Activated CD4-positive, alpha-beta T cell treated with anti-CD3 and anti-CD28 coated beads, Interleukin-2, amount 10 ng/mL, durations not matched to agents 24 days and 14 days (primary cell): ENCODE measurements at regions not wholly inside any gene's neighbourhood (a gene's known extent, or its start where the extent isn't known, plus 50 kb on each side); places are given as distances from the start of the nearest gene placed in this dataset.

Source experiments
- DNase-seq: peaks from one replicate; pipeline ENCODE4 v3.0.0; 2022
- H3K27ac Mint-ChIP-seq: one replicate; pipeline ENCODE4 v1.8.0; 2022; ENCODE audit warnings: mild to moderate bottlenecking, mixed read lengths
- H3K27me3 Mint-ChIP-seq: one replicate; pipeline ENCODE4 v1.8.0; 2022; ENCODE audit warnings: mixed read lengths
- H3K36me3 Mint-ChIP-seq: one replicate; pipeline ENCODE4 v1.8.0; 2022; ENCODE audit warnings: low read depth, mild to moderate bottlenecking, mixed read lengths
- H3K4me1 Mint-ChIP-seq: one replicate; pipeline ENCODE4 v1.8.0; 2021; ENCODE audit warnings: mixed read lengths
- H3K4me3 Mint-ChIP-seq: one replicate; pipeline ENCODE4 v1.8.0; 2022; ENCODE audit warnings: mild to moderate bottlenecking, moderate library complexity, mixed read lengths
- H3K9me3 Mint-ChIP-seq: one replicate; pipeline ENCODE4 v1.8.0; 2021; ENCODE audit warnings: mixed read lengths
- intact Hi-C: fragments of 100-400 bp; cut with micrococcal nuclease; formaldehyde crosslinking; loops from one replicate; pipeline ENCODE4 v1.15.1; 2023

DNA sequence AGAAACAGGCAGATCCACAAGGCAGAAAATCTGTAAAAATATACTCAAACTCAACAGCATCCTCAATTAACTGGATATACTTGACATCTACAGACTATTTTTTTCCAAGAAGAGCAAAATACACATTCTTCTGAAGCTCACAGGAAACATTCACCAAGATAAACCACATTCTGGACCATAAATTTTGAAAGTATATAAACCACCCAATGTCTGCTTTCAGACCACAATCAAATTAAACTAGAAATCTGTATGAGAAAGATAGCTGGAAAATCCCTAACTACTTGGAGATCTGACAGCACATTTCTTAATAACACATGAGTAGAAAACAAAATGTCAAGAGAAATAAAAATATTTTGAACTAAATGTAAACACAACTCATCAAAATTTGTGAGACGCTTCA lies 195.5 kb downstream of the ERMARD start:
- intact Hi-C loops = no loop called here
- peaks cover 14% of the 10 kb centered on the region for H3K27me3 Mint-ChIP-seq
- H3K27ac Mint-ChIP-seq = no peak overlapping the region

DNA sequence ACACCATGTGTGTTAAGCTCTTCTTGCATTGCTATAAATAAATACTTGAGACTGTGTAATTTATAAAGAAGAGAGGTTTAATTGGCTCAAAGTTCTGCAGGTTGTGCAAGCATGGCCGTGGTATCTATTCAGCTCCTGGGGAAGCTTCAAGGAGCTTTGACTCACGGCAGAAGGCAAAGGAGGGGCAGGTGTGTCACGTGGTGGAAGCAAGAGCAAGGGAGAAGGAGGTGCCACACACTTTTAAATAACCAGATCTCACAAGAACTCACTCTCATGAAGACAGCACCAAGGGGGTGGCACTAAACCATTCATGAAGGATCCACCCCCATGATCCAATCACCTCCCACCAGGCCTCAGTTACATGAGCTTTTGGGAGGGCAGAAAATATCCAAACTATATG lies 193.7 kb downstream of the ERMARD start:
- H3K4me1 Mint-ChIP-seq = no peaks in the 10 kb centered on the region
- no peaks in the 10 kb centered on the region for H3K9me3 Mint-ChIP-seq
- H3K4me3 Mint-ChIP-seq = no peak overlapping the region
- peaks cover 14% of the 10 kb centered on the region for H3K27me3 Mint-ChIP-seq
- DNase-seq = no peak
- no peak overlapping the region for H3K27ac Mint-ChIP-seq
- no peaks in the 10 kb centered on the region for H3K36me3 Mint-ChIP-seq
- intact Hi-C loops = no loop called here

More for the DNA sequence above, 195.5 kb downstream of the ERMARD start:
- no peak for DNase-seq
- H3K4me1 Mint-ChIP-seq = no peaks in the 10 kb centered on the region
- H3K36me3 Mint-ChIP-seq = no peaks in the 10 kb centered on the region
- H3K9me3 Mint-ChIP-seq = no peaks in the 10 kb centered on the region
- H3K4me3 Mint-ChIP-seq = no peak overlapping the region

DNA sequence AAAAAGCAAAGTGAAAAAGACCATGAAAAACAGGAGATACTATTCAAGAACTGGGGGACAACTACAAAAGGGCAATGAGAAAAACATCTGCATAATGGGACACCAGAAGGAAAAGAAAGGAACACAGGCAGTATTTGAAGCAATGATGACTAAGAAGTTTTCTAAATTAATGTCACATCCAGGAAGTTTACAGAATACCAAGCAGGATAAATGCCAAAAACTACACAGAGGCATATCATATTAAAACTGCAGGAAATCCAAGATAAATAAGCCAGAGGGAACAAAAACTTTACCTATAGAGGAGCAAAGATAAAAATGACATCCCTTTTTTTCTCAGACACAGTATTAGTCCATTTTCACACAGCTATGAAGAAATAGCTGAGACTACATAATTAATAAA lies 193.0 kb downstream of the ERMARD start:
- Mint-ChIP-seq H3K36me3 (no peaks in the 10 kb centered on the region), H3K9me3 (no peaks in the 10 kb centered on the region), H3K4me3 (no peak overlapping the region), H3K4me1 (no peaks in the 10 kb centered on the region), H3K27ac (no peak overlapping the region), H3K27me3 (peaks cover 14% of the 10 kb centered on the region)
- intact Hi-C loops = no loop called here
- no peak for DNase-seq

DNA sequence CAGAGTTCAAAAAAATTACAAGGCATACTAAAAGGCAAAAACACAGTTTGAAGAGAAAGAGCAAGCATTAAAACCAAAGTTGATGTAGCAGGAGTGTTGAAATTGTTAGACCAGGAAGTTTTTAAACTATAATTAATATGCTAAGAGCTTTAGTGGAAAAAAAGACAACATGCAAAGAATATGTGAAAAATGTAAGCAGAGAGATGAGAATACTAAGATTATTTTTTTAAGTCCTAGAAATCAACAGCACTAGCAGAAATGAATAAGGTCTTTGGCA lies 192.6 kb downstream of the ERMARD start:
- DNase-seq = no peak
- Mint-ChIP-seq H3K4me1 (no peaks in the 10 kb centered on the region), H3K9me3 (no peaks in the 10 kb centered on the region), H3K4me3 (no peak overlapping the region), H3K27me3 (peaks cover 12% of the 10 kb centered on the region), H3K36me3 (no peaks in the 10 kb centered on the region), H3K27ac (no peak overlapping the region)
- intact Hi-C loops = no loop called here

DNA sequence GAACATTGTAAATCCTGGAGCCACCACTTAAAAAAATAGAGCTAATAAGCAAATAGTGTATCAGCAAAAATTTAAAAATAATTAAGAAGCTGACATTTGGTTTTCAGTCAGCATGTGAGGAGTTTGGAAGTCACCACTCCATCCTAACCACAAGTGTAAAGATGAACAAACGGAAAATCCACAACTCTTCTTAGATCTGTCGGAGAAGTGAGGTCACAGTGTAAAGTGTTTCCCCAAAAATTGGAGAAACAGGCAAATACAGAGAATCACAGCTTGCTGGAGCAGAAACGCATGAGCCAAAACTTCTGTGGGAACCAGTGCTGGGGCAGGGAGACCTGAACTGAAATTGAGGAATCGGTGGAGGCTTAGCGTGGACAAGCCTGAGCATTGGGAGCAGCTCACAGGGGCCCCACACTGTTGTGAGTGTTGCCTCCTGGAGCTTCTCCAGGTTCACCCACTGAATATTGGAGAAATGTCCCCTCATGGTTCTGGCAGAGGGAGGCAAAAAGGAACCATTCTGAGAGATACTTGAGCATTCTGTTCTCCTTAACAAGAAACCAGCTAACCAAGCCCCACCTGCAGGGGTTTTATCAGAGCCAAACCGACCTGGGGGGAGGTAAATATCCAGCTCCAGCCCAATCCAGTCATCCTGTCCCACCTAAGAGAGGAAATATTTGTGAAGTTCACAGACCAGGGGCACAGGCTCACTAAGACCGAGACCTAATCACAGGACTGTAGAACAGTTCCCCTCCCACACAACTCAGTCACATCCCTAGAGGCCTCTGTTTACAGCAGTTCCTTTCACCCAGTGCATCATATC lies 192.0 kb downstream of the ERMARD start:
- no peaks in the 10 kb centered on the region for H3K9me3 Mint-ChIP-seq
- no peak overlapping the region for H3K4me3 Mint-ChIP-seq
- no peak for DNase-seq
- H3K4me1 Mint-ChIP-seq = no peaks in the 10 kb centered on the region
- intact Hi-C loops = no loop called here
- H3K27ac Mint-ChIP-seq = no peak overlapping the region
- peaks cover 12% of the 10 kb centered on the region for H3K27me3 Mint-ChIP-seq
- no peaks in the 10 kb centered on the region for H3K36me3 Mint-ChIP-seq

DNA sequence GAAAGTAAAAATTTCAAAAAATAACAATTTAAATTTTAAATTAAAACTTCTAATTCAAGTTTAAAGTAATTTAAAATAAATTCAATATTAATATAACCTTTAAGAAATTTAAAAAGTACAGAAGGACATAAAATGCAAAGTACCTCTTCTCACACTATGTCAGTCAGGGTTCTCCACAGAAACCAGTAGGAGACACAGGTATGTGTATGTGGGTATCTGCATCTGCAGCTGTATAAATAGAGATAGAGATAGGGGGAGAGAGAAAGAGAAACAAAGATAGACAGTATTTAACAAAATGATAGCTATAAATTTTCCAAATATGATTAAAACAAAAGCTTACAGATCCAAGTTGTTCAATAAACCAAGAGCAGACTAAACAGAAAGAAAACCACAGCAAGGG lies 190.8 kb downstream of the ERMARD start:
- no peak overlapping the region for H3K27ac Mint-ChIP-seq
- DNase-seq = no peak
- intact Hi-C loops = no loop called here

DNA sequence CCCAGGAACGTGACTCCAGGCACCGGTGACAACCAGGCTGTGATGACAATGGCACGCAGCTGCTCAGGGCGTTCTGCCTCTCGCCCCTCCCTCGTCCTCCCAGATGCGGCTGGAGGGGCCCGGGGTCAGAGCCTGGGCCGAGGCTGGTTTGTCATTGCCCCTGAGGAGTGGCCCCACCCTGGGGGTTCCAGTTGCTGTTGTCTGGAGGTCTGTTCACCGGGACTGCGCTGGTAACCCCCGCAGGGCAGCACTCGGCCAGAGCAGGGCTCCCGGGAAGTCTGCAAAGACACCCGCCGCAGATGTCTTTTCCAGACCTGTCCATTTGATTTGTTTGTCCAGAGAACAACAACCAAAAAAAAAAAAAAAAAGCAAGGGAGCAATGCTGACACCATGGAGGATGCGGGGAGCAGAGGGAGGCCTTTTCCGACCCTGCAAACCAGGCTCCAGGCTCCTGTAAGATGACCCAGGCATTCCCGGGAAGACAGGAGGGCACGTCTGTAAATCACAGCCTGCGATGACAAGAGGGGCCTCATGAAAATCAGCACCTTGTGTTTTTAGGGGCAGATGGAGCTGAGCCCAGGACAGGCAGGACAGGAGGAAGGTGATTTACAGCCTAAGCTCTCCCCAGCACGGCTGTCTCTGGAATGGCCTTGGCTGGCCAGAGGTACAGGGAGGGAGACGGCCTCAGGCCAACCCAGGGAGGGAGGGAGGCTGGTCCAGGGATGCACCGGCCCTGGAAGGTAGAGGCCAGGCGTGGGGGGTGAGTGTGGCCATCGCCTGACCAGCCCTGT lies 189.3 kb downstream of the ERMARD start:
- DNase-seq = no peak
- Mint-ChIP-seq H3K9me3 (no peaks in the 10 kb centered on the region), H3K4me3 (no peak overlapping the region), H3K27ac (no peak overlapping the region), H3K4me1 (no peaks in the 10 kb centered on the region), H3K36me3 (no peaks in the 10 kb centered on the region), H3K27me3 (peaks cover 7% of the 10 kb centered on the region)
- intact Hi-C loops = no loop called here

More for the DNA sequence above, 190.8 kb downstream of the ERMARD start:
- Mint-ChIP-seq H3K4me1 (no peaks in the 10 kb centered on the region), H3K36me3 (no peaks in the 10 kb centered on the region), H3K27me3 (peaks cover 7% of the 10 kb centered on the region), H3K9me3 (no peaks in the 10 kb centered on the region), H3K4me3 (no peak overlapping the region)

DNA sequence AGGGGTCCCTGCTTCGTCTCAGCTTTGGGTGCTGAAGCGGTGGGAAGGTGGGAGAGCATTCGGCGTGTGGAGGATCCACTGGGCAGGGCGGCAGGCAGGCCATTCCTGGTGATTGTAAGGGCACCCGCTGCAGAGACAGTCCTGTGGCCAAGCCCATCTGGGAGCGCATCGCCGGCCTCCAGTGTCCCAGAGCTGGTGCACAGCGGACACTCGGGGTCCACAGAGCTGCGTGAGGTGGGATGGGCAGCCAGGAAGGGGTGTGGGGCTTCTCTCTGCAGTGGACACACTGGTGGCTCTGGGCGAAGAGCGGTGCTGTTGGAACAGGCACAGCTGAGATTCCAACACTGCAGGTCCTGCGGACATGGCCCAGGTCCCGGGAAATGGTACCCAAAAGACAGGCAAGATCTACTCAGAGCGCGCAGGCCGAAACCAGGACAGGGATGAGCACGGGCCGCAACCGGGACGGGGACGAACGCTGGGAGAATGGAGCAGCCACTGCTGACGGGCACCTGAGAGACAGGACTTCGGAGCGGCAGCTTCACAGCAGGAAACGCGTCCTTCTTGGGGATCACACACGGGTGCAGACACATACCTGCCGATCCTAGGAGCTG lies 188.2 kb downstream of the ERMARD start:
- no peak for DNase-seq
- no peaks in the 10 kb centered on the region for H3K4me1 Mint-ChIP-seq
- H3K4me3 Mint-ChIP-seq = no peak overlapping the region
- H3K36me3 Mint-ChIP-seq = no peaks in the 10 kb centered on the region
- H3K9me3 Mint-ChIP-seq = no peaks in the 10 kb centered on the region
- H3K27me3 Mint-ChIP-seq = peaks cover 4% of the 10 kb centered on the region
- intact Hi-C loops = no loop called here
- H3K27ac Mint-ChIP-seq = no peak overlapping the region

DNA sequence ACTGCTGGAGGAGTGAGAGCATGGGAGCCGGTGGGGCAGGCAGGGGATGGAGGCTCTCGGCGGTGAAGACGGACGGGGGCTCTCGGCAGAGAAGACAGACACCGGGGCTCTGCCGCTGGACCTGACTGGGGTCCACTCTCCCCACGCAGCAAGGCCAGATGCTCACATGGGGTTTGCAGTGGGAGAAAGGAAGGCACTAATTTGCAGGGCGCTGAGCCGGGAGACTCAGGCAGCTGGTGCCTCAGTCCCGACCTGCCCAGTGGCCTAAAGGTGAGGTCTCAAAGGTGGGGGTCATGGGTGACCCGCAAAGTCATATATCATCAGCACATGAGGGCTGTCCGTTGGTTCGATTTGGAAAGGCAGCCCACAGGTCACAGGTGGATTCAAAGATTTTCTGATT lies 187.3 kb downstream of the ERMARD start:
- Mint-ChIP-seq H3K27ac (no peak overlapping the region), H3K4me1 (no peaks in the 10 kb centered on the region), H3K4me3 (no peak overlapping the region), H3K36me3 (no peaks in the 10 kb centered on the region), H3K9me3 (no peaks in the 10 kb centered on the region), H3K27me3 (peaks cover 4% of the 10 kb centered on the region)
- intact Hi-C loops = no loop called here
- DNase-seq = no peak

DNA sequence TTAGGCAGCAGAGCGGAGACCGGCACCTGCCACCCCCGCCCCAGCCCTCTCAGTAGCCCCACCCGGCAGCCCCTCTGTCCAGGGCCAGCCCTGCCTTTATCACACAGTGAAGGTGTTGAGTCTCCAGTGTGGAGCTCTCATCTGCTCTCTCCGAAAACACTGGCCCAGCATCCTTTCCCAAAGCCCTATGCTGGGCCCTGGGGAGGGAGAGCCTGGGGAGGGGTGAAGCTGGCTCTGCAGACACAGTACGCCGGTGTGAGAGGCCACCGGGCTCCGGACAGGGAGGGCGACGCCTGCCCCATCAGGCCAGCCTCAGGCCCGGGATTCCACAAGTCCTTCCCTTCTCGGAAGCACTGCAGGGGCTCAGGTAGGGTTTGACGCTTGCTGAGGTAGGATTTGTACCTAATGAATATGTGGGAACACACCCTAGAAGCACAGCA lies 186.9 kb downstream of the ERMARD start:
- intact Hi-C loops = no loop called here
- H3K27ac Mint-ChIP-seq = no peak overlapping the region
- H3K4me3 Mint-ChIP-seq = no peak overlapping the region
- DNase-seq = no peak
- H3K27me3 Mint-ChIP-seq = peaks cover 4% of the 10 kb centered on the region
- no peaks in the 10 kb centered on the region for H3K4me1 Mint-ChIP-seq
- H3K36me3 Mint-ChIP-seq = no peaks in the 10 kb centered on the region
- H3K9me3 Mint-ChIP-seq = no peaks in the 10 kb centered on the region

DNA sequence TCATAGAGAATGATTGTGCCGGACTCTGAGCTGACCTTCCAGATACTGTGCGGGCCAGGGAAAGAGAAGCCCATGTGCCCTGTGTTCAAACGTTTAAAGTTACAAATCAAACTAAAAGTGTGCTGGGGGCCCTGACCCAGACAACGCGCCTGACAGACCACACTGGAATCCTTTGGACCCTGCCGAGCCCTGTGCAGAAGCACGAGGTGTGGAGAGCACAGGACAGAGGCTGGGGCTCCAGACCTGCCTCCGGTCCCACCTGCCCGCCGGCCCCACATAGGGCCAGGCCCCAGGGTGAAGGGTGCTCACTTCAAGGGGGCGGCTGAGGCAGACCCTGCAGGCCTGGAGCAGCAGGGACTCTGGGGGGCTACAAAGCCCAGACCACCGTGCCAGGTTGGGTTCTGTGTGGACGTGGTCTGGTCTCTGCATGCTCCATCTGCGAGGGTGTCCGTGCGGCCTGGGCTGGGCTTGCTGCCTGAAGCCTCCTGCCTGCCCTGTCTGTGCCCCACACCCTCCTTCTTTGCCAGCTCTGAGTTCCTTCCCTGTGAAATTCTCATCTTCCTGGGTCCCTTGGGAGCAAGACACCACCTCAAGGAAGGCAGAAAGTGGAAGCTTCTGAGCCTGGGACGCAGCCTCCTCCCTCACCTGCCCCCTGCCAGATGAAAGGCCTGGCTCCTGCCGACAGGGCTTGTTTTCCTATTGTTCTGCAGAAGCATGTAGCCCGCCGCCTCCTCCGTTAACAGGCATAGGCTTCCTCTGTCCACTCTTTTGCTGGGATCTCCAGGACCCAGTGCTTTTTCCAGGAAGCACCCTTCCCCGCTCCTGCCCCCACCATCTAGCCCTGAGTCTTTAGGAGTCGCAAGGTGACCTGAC lies 186.2 kb downstream of the ERMARD start:
- H3K4me3 Mint-ChIP-seq = no peak overlapping the region
- H3K4me1 Mint-ChIP-seq = no peaks in the 10 kb centered on the region
- H3K27ac Mint-ChIP-seq = no peak overlapping the region
- intact Hi-C loops = no loop called here
- peaks cover 4% of the 10 kb centered on the region for H3K27me3 Mint-ChIP-seq
- DNase-seq = no peak
- no peaks in the 10 kb centered on the region for H3K36me3 Mint-ChIP-seq
- H3K9me3 Mint-ChIP-seq = no peaks in the 10 kb centered on the region

DNA sequence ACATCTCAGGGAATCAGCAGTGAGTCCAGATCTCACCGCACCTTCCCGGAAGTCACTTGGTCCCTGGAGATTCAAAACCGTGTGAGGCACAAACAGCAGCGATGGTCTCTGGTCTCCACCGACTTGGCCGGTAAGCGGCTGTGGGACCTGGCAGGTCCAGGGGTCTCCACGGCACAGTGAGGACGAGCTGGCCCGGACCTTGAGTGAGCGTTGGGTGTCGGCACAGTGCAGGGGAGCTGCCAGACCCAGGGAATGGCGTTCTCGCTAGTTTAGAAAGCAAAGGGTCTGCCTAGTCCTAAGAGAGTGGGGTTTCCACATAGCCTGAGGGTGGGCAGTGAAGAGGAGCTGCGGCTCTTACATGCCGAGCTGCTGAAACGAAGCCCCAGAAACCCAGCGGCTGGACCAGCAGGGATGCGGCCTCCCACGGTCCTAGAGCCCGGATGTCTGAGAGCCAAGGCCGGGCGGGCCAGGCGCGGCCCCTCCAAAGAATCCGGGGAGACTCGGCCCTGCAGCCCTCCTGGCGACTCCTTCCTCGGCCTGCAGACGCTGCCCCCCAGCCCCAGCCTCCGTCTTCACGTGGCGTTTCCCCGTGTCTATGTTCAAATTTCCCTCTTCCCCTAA lies 185.0 kb downstream of the ERMARD start:
- no peaks in the 10 kb centered on the region for H3K9me3 Mint-ChIP-seq
- no peak for DNase-seq
- H3K4me1 Mint-ChIP-seq = no peaks in the 10 kb centered on the region
- H3K27ac Mint-ChIP-seq = no peak overlapping the region
- no peaks in the 10 kb centered on the region for H3K27me3 Mint-ChIP-seq
- intact Hi-C loops = no loop called here
- no peak overlapping the region for H3K4me3 Mint-ChIP-seq
- H3K36me3 Mint-ChIP-seq = no peaks in the 10 kb centered on the region

DNA sequence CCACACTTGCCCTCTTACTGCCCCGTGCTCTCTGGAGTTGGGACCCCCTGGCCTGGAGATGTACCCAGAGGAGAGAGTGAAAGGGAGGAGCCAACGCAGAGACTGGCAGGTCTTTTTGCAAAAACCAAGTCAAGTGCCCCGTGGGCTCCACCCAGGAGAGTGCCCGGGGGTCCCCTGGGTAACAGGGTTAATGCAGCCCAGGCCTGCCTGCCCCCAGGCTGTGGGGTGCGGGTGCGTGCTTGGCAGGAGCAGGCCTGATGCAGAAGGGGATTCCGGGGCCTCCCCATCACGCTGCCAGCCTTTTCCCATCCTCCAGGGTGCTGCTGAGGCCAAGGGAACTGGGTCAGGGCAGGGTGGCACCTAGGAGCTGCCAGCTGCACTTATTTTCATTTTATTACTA lies 184.4 kb downstream of the ERMARD start:
- Mint-ChIP-seq H3K4me1 (no peaks in the 10 kb centered on the region), H3K27ac (no peak overlapping the region), H3K36me3 (no peaks in the 10 kb centered on the region), H3K4me3 (no peak overlapping the region), H3K27me3 (no peaks in the 10 kb centered on the region), H3K9me3 (no peaks in the 10 kb centered on the region)
- intact Hi-C loops = no loop called here
- no peak for DNase-seq
